SK-N-SH treated with all-trans-retinoic acid at 6 μM for 48 hours (cell line): ENCODE measurements at regions not wholly inside any gene's neighbourhood (a gene's known extent, or its start where the extent isn't known, plus 50 kb on each side); places are given as distances from the start of the nearest gene placed in this dataset.
"Not testable (repeated sequence)": the region's sequence is repeated elsewhere in the genome, so short reads cannot be mapped to it uniquely, and the experiment has no call there.

Source experiments
- ATAC-seq: fragments of 200-7000 bp; cut with Tn5 transposase; 3 replicates; pipeline ENCODE4 v1.9.1; 2020; ENCODE audit warnings: mild to moderate bottlenecking, moderate library complexity
- ARNTL ChIP-seq: fragments of 450-650 bp; formaldehyde crosslinking; IDR thresholded peaks from 2 replicates; pipeline ENCODE4 v1.5.0; 2020; ENCODE audit warnings: low read depth, mild to moderate bottlenecking, moderate library complexity, borderline replicate concordance
- BACH2 ChIP-seq: fragments of 250-450 bp; sonication (Bioruptor Pico); IDR thresholded peaks from 2 replicates; pipeline ENCODE4 v1.9.0; 2021; ENCODE audit warnings: mild to moderate bottlenecking, borderline replicate concordance
- ESRRG ChIP-seq: fragments of 250-450 bp; sonication (Bioruptor Pico); IDR thresholded peaks from 2 replicates; pipeline ENCODE4 v1.6.1; 2021; ENCODE audit warnings: mild to moderate bottlenecking
- GLIS3 ChIP-seq: fragments of 250-450 bp; sonication (Bioruptor Pico); IDR thresholded peaks from 2 replicates; pipeline ENCODE4 v1.5.0; 2020; ENCODE audit warnings: mild to moderate bottlenecking, moderate library complexity
- OSR1 ChIP-seq: fragments of 250-450 bp; sonication (Bioruptor Pico); IDR thresholded peaks from 2 replicates; pipeline ENCODE4 v1.8.0; 2022; ENCODE audit warnings: moderate library complexity, mild to moderate bottlenecking, inconsistent platforms
- PATZ1 ChIP-seq: fragments of 250-450 bp; sonication (Bioruptor Pico); IDR thresholded peaks from 2 replicates; pipeline ENCODE4 v1.8.0; 2020; ENCODE audit warnings: mild to moderate bottlenecking, moderate library complexity, borderline replicate concordance
- POU6F1 ChIP-seq: fragments of 250-450 bp; sonication (Bioruptor Pico); IDR thresholded peaks from 2 replicates; pipeline ENCODE4 v1.8.0; 2021; ENCODE audit warnings: low read depth, mild to moderate bottlenecking, moderate library complexity, borderline replicate concordance
- PPARA ChIP-seq: fragments of 250-450 bp; sonication (Bioruptor Pico); IDR thresholded peaks from 2 replicates; pipeline ENCODE4 v1.5.0; 2020; ENCODE audit warnings: mild to moderate bottlenecking, borderline replicate concordance
- RARB ChIP-seq: fragments of 250-450 bp; sonication (Bioruptor Pico); IDR thresholded peaks from 2 replicates; pipeline ENCODE4 v1.8.0; 2021; ENCODE audit warnings: mild to moderate bottlenecking, moderate library complexity
- SNAI2 ChIP-seq: fragments of 250-450 bp; sonication (Bioruptor Pico); IDR thresholded peaks from 2 replicates; pipeline ENCODE4 v1.5.0; 2020; ENCODE audit warnings: mild to moderate bottlenecking, moderate library complexity
- TCF4 ChIP-seq: fragments of 250-450 bp; sonication (Bioruptor Pico); IDR thresholded peaks from 2 replicates; pipeline ENCODE4 v1.8.0; 2021; ENCODE audit warnings: mild to moderate bottlenecking, moderate library complexity, borderline replicate concordance
- TOX ChIP-seq: fragments of 250-450 bp; sonication (Bioruptor Pico); IDR thresholded peaks from 2 replicates; pipeline ENCODE4 v1.8.0; 2021; ENCODE audit warnings: mild to moderate bottlenecking, moderate library complexity, borderline replicate concordance
- ZC3H10 ChIP-seq: fragments of 250-450 bp; sonication (Bioruptor Pico); IDR thresholded peaks from 2 replicates; pipeline ENCODE4 v1.5.1; 2021; ENCODE audit warnings: mild to moderate bottlenecking, moderate library complexity
- ZFP3 ChIP-seq: fragments of 250-450 bp; sonication (Bioruptor Pico); IDR thresholded peaks from 2 replicates; pipeline ENCODE4 v1.5.0; 2020; ENCODE audit warnings: mild to moderate bottlenecking, moderate library complexity
- ZFP30 ChIP-seq: fragments of 450-650 bp; formaldehyde crosslinking; IDR thresholded peaks from 2 replicates; pipeline ENCODE4 v1.5.0; 2022; ENCODE audit warnings: mild to moderate bottlenecking, moderate library complexity
- ZNF565 ChIP-seq: fragments of 450-650 bp; formaldehyde crosslinking; conservative IDR thresholded peaks from 2 replicates; pipeline ENCODE4 v1.5.0; 2020; ENCODE audit warnings: low read depth, mild to moderate bottlenecking, moderate library complexity
- ZNF70 ChIP-seq: fragments of 450-650 bp; formaldehyde crosslinking; IDR thresholded peaks from 2 replicates; pipeline ENCODE4 v1.5.0; 2020; ENCODE audit warnings: mild to moderate bottlenecking, moderate library complexity
- ZNF8 ChIP-seq: fragments of 450-650 bp; formaldehyde crosslinking; IDR thresholded peaks from 2 replicates; pipeline ENCODE4 v1.5.0; 2020; ENCODE audit warnings: mild to moderate bottlenecking, moderate library complexity
- TF ChIP-seq, protein P1 (sequence below): fragments of 250-450 bp; sonication (Bioruptor Pico); IDR thresholded peaks from 2 replicates; pipeline ENCODE4 v1.5.1; 2021; ENCODE audit warnings: mild to moderate bottlenecking, moderate library complexity
- TF ChIP-seq, protein P2 (sequence below): fragments of 250-450 bp; sonication (Bioruptor Pico); IDR thresholded peaks from 2 replicates; pipeline ENCODE4 v1.5.0; 2020; ENCODE audit warnings: mild to moderate bottlenecking, moderate library complexity
- TF ChIP-seq, protein P3 (sequence below): fragments of 250-450 bp; sonication (Bioruptor Pico); IDR thresholded peaks from 2 replicates; pipeline ENCODE4 v1.5.1; 2020; ENCODE audit warnings: low read depth, mild to moderate bottlenecking, moderate library complexity

- TF ChIP-seq BACH2 (CRISPR knock-in tag) (no peak), TOX (CRISPR knock-in tag) (no peak), TCF4 (CRISPR knock-in tag) (no peak), PATZ1 (CRISPR knock-in tag) (no peak), PPARA (CRISPR knock-in tag) (no peak), ZNF8 (CRISPR knock-in tag) (no peak), ESRRG (CRISPR knock-in tag) (no peak), POU6F1 (CRISPR knock-in tag) (no peak), SNAI2 (CRISPR knock-in tag) (no peak)
- TF ChIP-seq, protein P1, sequence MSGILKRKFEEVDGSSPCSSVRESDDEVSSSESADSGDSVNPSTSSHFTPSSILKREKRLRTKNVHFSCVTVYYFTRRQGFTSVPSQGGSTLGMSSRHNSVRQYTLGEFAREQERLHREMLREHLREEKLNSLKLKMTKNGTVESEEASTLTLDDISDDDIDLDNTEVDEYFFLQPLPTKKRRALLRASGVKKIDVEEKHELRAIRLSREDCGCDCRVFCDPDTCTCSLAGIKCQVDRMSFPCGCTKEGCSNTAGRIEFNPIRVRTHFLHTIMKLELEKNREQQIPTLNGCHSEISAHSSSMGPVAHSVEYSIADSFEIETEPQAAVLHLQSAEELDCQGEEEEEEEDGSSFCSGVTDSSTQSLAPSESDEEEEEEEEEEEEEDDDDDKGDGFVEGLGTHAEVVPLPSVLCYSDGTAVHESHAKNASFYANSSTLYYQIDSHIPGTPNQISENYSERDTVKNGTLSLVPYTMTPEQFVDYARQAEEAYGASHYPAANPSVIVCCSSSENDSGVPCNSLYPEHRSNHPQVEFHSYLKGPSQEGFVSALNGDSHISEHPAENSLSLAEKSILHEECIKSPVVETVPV: no peak
- TF ChIP-seq, protein P2, sequence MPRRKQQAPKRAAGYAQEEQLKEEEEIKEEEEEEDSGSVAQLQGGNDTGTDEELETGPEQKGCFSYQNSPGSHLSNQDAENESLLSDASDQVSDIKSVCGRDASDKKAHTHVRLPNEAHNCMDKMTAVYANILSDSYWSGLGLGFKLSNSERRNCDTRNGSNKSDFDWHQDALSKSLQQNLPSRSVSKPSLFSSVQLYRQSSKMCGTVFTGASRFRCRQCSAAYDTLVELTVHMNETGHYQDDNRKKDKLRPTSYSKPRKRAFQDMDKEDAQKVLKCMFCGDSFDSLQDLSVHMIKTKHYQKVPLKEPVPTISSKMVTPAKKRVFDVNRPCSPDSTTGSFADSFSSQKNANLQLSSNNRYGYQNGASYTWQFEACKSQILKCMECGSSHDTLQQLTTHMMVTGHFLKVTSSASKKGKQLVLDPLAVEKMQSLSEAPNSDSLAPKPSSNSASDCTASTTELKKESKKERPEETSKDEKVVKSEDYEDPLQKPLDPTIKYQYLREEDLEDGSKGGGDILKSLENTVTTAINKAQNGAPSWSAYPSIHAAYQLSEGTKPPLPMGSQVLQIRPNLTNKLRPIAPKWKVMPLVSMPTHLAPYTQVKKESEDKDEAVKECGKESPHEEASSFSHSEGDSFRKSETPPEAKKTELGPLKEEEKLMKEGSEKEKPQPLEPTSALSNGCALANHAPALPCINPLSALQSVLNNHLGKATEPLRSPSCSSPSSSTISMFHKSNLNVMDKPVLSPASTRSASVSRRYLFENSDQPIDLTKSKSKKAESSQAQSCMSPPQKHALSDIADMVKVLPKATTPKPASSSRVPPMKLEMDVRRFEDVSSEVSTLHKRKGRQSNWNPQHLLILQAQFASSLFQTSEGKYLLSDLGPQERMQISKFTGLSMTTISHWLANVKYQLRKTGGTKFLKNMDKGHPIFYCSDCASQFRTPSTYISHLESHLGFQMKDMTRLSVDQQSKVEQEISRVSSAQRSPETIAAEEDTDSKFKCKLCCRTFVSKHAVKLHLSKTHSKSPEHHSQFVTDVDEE: no peak
These were observed 385.2 kb downstream of the ATP23 start for GRCh38 chr12:58326534-58326933.

DNA sequence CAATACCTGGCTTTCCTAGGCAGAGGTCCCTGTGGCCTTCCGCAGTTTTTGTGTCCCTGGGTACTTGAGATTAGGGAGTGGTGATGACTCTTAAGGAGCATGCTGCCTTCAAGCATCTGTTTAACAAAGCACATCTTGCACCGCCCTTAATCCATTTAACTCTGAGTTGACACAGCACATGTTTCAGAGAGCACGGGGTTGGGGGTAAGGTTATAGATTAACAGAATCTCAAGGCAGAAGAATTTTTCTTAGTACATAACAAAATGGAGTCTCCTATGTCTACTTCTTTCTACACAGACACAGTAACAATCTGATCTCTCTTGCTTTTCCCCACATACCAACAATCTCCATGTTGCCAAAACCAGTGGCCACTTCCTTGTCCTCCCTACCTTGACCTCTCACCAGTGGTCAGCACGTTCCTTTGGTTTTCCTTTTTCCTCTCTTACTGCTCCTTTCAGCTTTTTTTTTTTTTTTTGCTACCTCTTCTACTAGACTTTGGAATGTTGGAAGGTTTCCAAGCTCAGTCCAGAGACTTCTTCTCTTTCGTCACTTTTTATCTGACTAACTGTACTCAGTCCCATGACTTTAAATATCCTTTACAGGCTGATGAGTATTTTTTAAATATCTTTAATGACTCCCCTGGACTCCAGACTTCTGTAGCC, 395.3 kb downstream of the ATP23 start:
- not testable (repeated sequence) for ATAC-seq

More at GRCh38 chr12:58326534-58326933, 385.2 kb downstream of the ATP23 start:
- ATAC-seq: no peak

DNA sequence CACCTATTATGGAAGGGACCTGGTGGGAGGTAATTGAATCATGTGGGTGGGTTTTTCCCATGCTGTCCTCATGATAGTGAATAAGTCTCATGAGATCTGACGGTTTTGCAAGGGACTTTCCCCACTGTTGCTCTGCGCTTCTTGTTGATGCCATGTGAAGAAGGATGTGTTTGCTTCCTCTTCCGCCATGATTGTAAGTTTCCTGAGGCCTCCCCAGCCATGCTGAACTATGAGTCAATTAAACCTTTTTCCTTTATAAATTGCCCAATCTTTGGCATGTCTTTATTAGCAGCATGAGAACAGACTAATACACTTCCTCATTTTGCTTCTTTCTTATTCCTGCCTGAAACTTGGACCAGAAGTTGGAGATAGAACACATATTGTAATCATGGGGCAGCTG, 396.2 kb downstream of the ATP23 start:
- ATAC-seq: not testable (repeated sequence)

DNA sequence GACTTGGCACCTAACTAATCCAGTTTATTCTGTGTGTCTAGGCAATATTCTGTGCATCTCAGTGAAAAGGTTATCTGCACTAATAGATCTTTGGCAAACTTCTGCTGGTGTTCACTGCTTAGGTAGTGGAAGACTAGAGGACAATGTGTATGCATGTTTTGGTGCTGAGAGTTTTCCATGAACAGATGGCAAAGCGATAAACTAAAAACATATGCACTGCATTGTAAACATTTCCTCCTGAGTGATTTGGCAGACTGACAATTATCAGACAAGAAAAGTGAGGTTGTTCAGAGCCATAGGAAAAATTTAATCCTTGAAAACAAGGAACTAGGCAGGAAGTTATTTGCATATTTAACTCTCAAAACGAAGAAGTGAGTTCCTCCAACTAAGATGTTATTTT, 400.4 kb downstream of the ATP23 start:
- peak; percentile 75 for ATAC-seq

GRCh38 chr12:58342736-58343135, 401.4 kb downstream of the ATP23 start:
- ATAC-seq: no peak
- TF ChIP-seq BACH2 (CRISPR knock-in tag) (no peak), ZFP3 (no peak), ZNF70 (CRISPR knock-in tag) (no peak), POU6F1 (CRISPR knock-in tag) (no peak), ZNF8 (CRISPR knock-in tag) (no peak), RARB (CRISPR knock-in tag) (no peak), SNAI2 (CRISPR knock-in tag) (no peak), TOX (CRISPR knock-in tag) (no peak), OSR1 (CRISPR knock-in tag) (no peak), ZC3H10 (CRISPR knock-in tag) (no peak), ZNF565 (CRISPR knock-in tag) (no peak), ARNTL (CRISPR knock-in tag) (no peak), ZFP30 (CRISPR knock-in tag) (no peak), TCF4 (CRISPR knock-in tag) (no peak)
- TF ChIP-seq, protein P3, sequence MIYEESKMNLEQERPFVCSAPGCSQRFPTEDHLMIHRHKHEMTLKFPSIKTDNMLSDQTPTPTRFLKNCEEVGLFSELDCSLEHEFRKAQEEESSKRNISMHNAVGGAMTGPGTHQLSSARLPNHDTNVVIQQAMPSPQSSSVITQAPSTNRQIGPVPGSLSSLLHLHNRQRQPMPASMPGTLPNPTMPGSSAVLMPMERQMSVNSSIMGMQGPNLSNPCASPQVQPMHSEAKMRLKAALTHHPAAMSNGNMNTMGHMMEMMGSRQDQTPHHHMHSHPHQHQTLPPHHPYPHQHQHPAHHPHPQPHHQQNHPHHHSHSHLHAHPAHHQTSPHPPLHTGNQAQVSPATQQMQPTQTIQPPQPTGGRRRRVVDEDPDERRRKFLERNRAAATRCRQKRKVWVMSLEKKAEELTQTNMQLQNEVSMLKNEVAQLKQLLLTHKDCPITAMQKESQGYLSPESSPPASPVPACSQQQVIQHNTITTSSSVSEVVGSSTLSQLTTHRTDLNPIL (CRISPR knock-in tag): no peak
- TF ChIP-seq, protein P2: no peak

More for the DNA sequence above, 400.4 kb downstream of the ATP23 start:
- no peak for TF ChIP-seq GLIS3
